ENCODE measurements at regions not wholly inside any gene's neighbourhood (a gene's known extent, or its start where the extent isn't known, plus 50 kb on each side); places are given as distances from the start of the nearest gene placed in this dataset.

DNA sequence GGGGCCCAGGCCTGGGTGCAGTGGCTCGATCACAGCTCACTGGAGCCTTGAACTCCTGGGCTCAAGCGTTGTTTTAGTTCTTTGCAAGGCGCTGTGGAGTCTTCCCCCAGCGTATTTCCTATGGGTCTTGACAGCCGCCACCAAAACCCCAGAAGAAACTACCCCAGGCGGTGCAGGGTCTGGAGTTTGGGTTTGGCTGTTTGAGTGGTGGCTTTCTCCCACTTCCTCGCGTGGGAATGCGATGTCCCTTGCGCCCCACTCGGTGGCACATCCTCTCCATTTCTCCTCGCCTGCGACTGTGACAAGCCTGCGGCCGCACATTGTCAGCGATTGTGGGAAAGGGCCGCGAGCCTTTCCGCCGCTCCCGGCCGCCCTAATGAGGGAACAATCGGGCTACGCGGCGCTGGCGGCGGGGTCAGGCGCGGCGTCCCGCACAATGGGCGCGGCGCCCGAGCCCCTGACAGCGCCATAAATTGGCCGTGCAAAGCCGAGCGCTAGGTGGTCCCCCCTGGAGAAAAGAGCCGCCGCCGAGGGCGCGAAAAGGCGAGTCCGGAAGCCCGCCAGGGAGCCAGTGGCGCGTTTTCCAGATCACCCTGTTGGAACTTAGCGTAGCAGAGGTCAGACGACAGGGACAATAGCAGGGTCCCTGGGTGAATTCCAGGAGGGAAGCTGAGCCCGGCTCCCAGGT, 194.9 kb upstream of the POU3F3 start:
- no peaks in the 10 kb centered on the region for H3K27me3 ChIP-seq
- TF ChIP-seq, protein P1, sequence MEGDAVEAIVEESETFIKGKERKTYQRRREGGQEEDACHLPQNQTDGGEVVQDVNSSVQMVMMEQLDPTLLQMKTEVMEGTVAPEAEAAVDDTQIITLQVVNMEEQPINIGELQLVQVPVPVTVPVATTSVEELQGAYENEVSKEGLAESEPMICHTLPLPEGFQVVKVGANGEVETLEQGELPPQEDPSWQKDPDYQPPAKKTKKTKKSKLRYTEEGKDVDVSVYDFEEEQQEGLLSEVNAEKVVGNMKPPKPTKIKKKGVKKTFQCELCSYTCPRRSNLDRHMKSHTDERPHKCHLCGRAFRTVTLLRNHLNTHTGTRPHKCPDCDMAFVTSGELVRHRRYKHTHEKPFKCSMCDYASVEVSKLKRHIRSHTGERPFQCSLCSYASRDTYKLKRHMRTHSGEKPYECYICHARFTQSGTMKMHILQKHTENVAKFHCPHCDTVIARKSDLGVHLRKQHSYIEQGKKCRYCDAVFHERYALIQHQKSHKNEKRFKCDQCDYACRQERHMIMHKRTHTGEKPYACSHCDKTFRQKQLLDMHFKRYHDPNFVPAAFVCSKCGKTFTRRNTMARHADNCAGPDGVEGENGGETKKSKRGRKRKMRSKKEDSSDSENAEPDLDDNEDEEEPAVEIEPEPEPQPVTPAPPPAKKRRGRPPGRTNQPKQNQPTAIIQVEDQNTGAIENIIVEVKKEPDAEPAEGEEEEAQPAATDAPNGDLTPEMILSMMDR (IDR thresholded peaks at IDR 0.05) = no peak
- TF ChIP-seq POLR2A (IDR thresholded peaks at IDR 0.05) = no peak
- no peak overlapping the region for H3K27ac ChIP-seq
- no peaks in the 10 kb centered on the region for H3K4me1 ChIP-seq
- DNase-seq = no peak
- H3K4me3 ChIP-seq = no peak overlapping the region
- H3K9me3 ChIP-seq = no peaks in the 10 kb centered on the region
- no peaks in the 10 kb centered on the region for H3K36me3 ChIP-seq
- intact Hi-C loops (cut with DNase I; ENCODE audit: low total_unique reads) = no loop called here

DNA sequence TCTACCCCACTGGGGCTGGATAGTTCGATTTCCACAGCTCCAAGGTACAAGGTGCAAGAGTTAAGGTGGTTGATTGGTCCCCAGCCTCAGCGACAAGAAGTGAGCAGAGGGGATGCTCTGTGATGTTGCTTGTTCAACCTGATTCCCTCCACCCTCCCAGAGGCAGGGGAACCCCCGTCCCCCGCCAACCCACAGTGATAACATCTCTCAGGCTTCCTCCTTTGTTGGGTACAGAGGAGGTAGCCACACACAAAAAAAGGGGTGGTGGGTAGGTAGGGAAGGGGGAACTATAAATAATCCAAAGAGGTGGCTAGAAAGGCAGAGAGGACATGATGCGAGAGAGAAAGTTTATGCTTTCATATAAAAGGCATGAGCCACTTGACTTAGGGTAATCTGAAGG, 192.9 kb upstream of the POU3F3 start:
- DNase-seq = no peak
- Histone ChIP-seq H3K9me3 (no peaks in the 10 kb centered on the region), H3K36me3 (no peaks in the 10 kb centered on the region), H3K27me3 (no peaks in the 10 kb centered on the region), H3K4me1 (no peaks in the 10 kb centered on the region), H3K27ac (no peak overlapping the region), H3K4me3 (no peak overlapping the region)
- no peak for TF ChIP-seq POLR2A (IDR thresholded peaks at IDR 0.05)
- TF ChIP-seq, protein P1 (IDR thresholded peaks at IDR 0.05) = no peak
- intact Hi-C loops (cut with DNase I; ENCODE audit: low total_unique reads) = no loop called here

DNA sequence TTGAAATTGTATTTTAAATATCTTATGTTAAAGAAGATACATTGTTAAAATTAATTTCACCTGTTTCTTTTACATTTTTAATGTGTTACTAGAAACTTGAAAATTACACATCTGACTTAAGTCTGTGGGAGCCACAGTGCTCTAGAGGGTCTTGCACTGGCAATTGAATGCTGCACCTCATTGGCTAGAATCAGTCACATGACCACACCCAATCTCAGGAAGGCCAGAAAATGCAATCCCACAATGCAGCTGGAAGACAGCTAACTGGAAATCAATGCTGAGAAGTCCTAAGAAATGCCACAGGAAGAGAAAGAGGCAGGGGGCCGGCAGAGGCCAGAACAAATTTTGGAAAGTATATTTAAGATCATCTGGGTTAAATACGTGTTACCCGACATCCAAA, 189.2 kb upstream of the POU3F3 start:
- no peaks in the 10 kb centered on the region for H3K36me3 ChIP-seq
- no peaks in the 10 kb centered on the region for H3K27me3 ChIP-seq
- no peak overlapping the region for H3K27ac ChIP-seq
- H3K9me3 ChIP-seq = no peaks in the 10 kb centered on the region
- TF ChIP-seq POLR2A (IDR thresholded peaks at IDR 0.05) = no peak
- H3K4me3 ChIP-seq = no peak overlapping the region
- intact Hi-C loops (cut with DNase I; ENCODE audit: low total_unique reads) = no loop called here
- no peaks in the 10 kb centered on the region for H3K4me1 ChIP-seq
- DNase-seq = no peak

DNA sequence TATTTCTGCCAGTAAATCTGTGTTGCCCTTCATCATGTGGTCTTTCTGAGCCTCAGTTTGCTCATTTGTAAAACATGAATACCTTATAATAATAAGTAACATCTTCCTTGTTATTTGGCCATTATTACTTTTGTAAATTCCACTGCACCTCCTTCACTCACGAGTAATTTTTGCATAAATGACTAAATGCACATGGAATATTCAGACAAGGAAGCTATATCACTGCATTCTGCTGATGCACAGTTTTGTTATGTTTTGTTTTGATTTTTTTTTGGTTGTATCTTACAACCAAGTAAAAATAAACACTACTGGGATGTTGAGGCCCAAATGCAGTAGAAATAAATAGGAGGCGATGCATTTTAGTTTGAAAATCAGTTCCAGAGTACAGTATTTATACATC, 185.3 kb upstream of the POU3F3 start:
- no peak for TF ChIP-seq POLR2A (IDR thresholded peaks at IDR 0.05)
- TF ChIP-seq, protein P1 (IDR thresholded peaks at IDR 0.05) = no peak
- Histone ChIP-seq H3K4me1 (no peaks in the 10 kb centered on the region), H3K27ac (no peak overlapping the region), H3K9me3 (no peaks in the 10 kb centered on the region), H3K27me3 (no peaks in the 10 kb centered on the region), H3K36me3 (no peaks in the 10 kb centered on the region), H3K4me3 (no peak overlapping the region)
- no peak for DNase-seq
- intact Hi-C loops (cut with DNase I; ENCODE audit: low total_unique reads) = no loop called here

DNA sequence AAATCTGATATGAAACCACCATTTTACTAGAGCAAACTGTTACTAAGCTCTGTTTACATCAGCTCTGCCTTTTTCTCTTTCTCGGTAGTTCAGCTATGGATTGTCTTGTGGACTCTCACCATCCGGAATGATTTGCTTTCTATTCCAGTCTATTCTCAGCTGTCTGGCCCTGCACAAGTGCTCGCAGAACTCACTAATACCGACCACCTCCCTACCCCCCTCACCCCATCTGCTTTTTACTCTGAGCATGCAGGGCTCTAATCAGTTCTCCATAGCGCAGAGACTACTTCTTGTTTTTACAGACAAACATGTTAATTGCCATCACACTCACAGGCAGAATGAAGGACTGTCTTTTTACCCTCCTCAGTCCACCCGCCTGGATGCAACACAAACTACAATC, 180.7 kb upstream of the POU3F3 start:
- TF ChIP-seq POLR2A (IDR thresholded peaks at IDR 0.05) = no peak
- TF ChIP-seq, protein P1 (IDR thresholded peaks at IDR 0.05) = no peak
- no peak for DNase-seq
- H3K27me3 ChIP-seq = no peaks in the 10 kb centered on the region
- no peaks in the 10 kb centered on the region for H3K36me3 ChIP-seq
- intact Hi-C loops (cut with DNase I; ENCODE audit: low total_unique reads) = no loop called here
- no peak overlapping the region for H3K27ac ChIP-seq
- H3K4me3 ChIP-seq = no peak overlapping the region
- no peaks in the 10 kb centered on the region for H3K4me1 ChIP-seq
- no peaks in the 10 kb centered on the region for H3K9me3 ChIP-seq

DNA sequence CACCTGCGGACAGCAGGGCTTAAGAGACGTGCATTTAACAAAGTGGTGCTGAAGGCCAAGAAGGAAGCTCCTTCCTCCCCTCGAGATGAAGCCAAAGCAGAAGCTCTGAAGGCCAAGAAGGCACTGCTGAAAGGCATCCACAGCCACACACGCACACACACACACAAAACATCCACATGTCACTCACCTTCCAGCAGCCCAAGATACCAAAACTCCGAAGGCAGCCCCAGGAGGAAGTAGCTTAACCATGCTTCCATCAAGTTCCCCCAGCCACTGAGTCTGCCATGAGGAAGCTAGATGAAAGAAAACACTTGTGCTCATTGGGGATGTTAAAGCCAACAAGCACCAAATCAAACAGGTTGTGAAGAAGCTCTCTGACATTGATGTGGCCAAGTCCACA, 175.7 kb upstream of the POU3F3 start:
- Histone ChIP-seq H3K4me3 (no peak overlapping the region), H3K4me1 (no peaks in the 10 kb centered on the region), H3K27me3 (no peaks in the 10 kb centered on the region), H3K36me3 (no peaks in the 10 kb centered on the region), H3K27ac (no peak overlapping the region), H3K9me3 (no peaks in the 10 kb centered on the region)
- intact Hi-C loops (cut with DNase I; ENCODE audit: low total_unique reads) = no loop called here
- TF ChIP-seq POLR2A (IDR thresholded peaks at IDR 0.05) = no peak
- TF ChIP-seq, protein P1 (IDR thresholded peaks at IDR 0.05) = no peak
- DNase-seq = no peak

Data from uterus (tissue), 3 donors.